ENCODE measurements at regions not wholly inside any gene's neighbourhood (a gene's known extent, or its start where the extent isn't known, plus 50 kb on each side); places are given as distances from the start of the nearest gene placed in this dataset.
"Not testable (repeated sequence)": the region's sequence is repeated elsewhere in the genome, so short reads cannot be mapped to it uniquely, and the experiment has no call there.

- Histone ChIP-seq H3K27me3 (no peaks in the 10 kb centered on the region), H3K9me3 (peaks cover 0 to 5% (median 0%) of the 10 kb centered on the region in 3 donors), H3K27ac (no peak overlapping the region), H3K4me1 (no peaks in the 10 kb centered on the region), H3K4me3 (no peak overlapping the region), H3K36me3 (replicated peaks in 1 of 2; ENCODE audit: insufficient read depth in 1 of 2, low read depth in 2 of 2) (no peaks in the 10 kb centered on the region)
- WGBS, 2 donors = 60 to 69% methylated on average over 5 of the region's 5 CpGs
- no peak for DNase-seq
- TF ChIP-seq, protein P1, sequence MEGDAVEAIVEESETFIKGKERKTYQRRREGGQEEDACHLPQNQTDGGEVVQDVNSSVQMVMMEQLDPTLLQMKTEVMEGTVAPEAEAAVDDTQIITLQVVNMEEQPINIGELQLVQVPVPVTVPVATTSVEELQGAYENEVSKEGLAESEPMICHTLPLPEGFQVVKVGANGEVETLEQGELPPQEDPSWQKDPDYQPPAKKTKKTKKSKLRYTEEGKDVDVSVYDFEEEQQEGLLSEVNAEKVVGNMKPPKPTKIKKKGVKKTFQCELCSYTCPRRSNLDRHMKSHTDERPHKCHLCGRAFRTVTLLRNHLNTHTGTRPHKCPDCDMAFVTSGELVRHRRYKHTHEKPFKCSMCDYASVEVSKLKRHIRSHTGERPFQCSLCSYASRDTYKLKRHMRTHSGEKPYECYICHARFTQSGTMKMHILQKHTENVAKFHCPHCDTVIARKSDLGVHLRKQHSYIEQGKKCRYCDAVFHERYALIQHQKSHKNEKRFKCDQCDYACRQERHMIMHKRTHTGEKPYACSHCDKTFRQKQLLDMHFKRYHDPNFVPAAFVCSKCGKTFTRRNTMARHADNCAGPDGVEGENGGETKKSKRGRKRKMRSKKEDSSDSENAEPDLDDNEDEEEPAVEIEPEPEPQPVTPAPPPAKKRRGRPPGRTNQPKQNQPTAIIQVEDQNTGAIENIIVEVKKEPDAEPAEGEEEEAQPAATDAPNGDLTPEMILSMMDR (IDR thresholded peaks at IDR 0.05) = no peak
- TF ChIP-seq POLR2A (IDR thresholded peaks at IDR 0.05) = no peak
- no peak for ATAC-seq
- intact Hi-C loops (cut with DNase I) = no loop called here
Observed at GRCh38 chr7:97439637-97440214, 292.2 kb upstream of the TAC1 start.

- Histone ChIP-seq H3K4me1 (no peaks in the 10 kb centered on the region), H3K4me3 (no peak overlapping the region), H3K9me3 (no peaks in the 10 kb centered on the region), H3K27me3 (no peaks in the 10 kb centered on the region), H3K27ac (no peak overlapping the region), H3K36me3 (replicated peaks in 1 of 2; ENCODE audit: insufficient read depth in 1 of 2, low read depth in 2 of 2) (no peaks in the 10 kb centered on the region)
- WGBS, 2 donors = 37 to 39% methylated on average over 5 of the region's 5 CpGs
- intact Hi-C loops (cut with DNase I) = no loop called here
- TF ChIP-seq, protein P1 (IDR thresholded peaks at IDR 0.05) = no peak
- no peak for TF ChIP-seq POLR2A (IDR thresholded peaks at IDR 0.05)
- DNase-seq = no peak
- no peak for ATAC-seq
Observed at GRCh38 chr7:97446361-97446760, 285.5 kb upstream of the TAC1 start.

DNA sequence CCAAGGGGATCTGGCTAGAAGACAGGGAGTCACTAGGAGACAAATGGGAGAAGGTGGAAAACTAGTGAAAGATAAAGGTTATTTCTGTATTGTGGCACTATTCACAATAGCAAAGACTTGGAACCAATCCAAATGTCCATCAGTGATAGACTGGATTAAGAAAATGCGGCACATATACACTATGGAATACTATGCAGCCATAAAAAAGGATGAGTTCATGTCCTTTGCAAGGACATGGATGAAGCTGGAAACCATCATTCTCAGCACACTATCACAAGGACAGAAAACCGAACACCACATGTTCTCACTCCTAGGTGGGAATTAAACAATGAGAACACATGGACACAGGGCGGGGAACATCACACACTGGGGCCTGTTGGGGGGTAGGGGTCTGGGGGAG is 282.4 kb upstream of the TAC1 start:
- ATAC-seq; DNase-seq; H3K4me1 ChIP-seq; H3K4me3 ChIP-seq; H3K9me3 ChIP-seq; H3K27ac ChIP-seq; H3K27me3 ChIP-seq; H3K36me3 ChIP-seq (replicated peaks in 1 of 2; ENCODE audit: insufficient read depth in 1 of 2, low read depth in 2 of 2); intact Hi-C loops (cut with DNase I): not testable (repeated sequence)
- WGBS, 2 donors = 68 to 76% methylated on average over 3 of the region's 3 CpGs

GRCh38 chr7:97450516-97450915 is 281.4 kb upstream of the TAC1 start:
- Histone ChIP-seq H3K4me1 (no peaks in the 10 kb centered on the region), H3K9me3 (no peaks in the 10 kb centered on the region), H3K36me3 (replicated peaks in 1 of 2; ENCODE audit: insufficient read depth in 1 of 2, low read depth in 2 of 2) (no peaks in the 10 kb centered on the region), H3K4me3 (no peak overlapping the region), H3K27ac (no peak overlapping the region), H3K27me3 (no peaks in the 10 kb centered on the region)
- intact Hi-C loops (cut with DNase I) = no loop called here
- WGBS, 2 donors = 32 to 60% methylated on average over 1 of the region's 1 CpG
- TF ChIP-seq, protein P1 (IDR thresholded peaks at IDR 0.05) = no peak
- TF ChIP-seq POLR2A (IDR thresholded peaks at IDR 0.05) = no peak
- DNase-seq (no peak), ATAC-seq (no peak)

GRCh38 chr7:97454636-97455035 is 277.2 kb upstream of the TAC1 start:
- no peak for TF ChIP-seq POLR2A (IDR thresholded peaks at IDR 0.05)
- TF ChIP-seq, protein P1 (IDR thresholded peaks at IDR 0.05) = no peak

More at GRCh38 chr7:97454636-97455035, 277.2 kb upstream of the TAC1 start:
- no peak for DNase-seq
- intact Hi-C loops (cut with DNase I) = no loop called here
- H3K4me1 ChIP-seq = no peaks in the 10 kb centered on the region
- H3K27ac ChIP-seq = no peak overlapping the region
- no peak overlapping the region for H3K4me3 ChIP-seq
- no peaks in the 10 kb centered on the region for H3K9me3 ChIP-seq
- no peaks in the 10 kb centered on the region for H3K27me3 ChIP-seq
- WGBS, 2 donors = 33 to 73% methylated on average over 1 of the region's 1 CpG
- H3K36me3 ChIP-seq (replicated peaks in 1 of 2; ENCODE audit: insufficient read depth in 1 of 2, low read depth in 2 of 2) = no peaks in the 10 kb centered on the region
- ATAC-seq = no peak
